HG02642 (cell line): ENCODE measurements at regions not wholly inside any gene's neighbourhood (a gene's known extent, or its start where the extent isn't known, plus 50 kb on each side); places are given as distances from the start of the nearest gene placed in this dataset.

ENCODE experiments used
- ATAC-seq: cut with Tn5 transposase; IDR thresholded peaks from one replicate; pipeline ENCODE4 v1.9.1; 2021; ENCODE audit warnings: mild to moderate bottlenecking; ENCODE audit not compliant: unreplicated experiment, poor library complexity

DNA sequence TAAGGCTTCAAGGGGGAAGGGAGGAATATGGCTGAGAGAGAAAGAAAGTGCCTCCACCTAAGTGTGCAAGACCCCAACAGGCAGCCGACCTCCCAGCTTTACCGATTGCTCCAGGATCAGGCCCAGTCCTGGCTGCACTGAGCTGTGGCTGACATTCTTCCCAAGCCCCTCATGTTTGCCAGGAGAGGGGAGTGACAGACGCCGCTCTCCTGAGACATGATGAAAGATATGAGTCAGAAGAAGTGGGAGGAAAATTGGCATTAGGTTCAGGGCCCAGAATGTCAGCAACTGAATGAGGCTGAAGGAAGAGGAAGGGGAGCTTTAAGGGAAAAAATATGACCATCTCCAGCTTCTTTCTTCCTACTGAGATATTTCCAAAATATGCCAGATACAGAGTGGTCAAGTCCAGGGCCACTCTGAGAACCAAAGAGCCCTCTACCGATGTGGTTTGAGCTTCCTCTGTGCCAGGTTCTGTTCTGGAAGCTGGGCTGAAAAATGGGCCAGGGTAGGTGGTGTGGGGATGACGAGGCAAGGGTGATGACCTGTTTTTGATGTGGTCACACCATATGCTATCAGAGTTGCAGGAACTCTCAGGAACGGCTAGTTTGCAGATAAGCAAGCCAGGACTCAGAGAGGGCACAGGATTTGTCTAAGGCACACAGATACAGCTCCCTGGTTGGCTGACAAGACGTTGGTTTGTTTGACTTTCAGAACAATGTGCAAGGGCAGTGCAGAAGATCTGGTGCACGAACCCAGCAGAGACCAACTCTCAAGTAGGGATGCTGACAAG, 176.7 kb downstream of the SOX9 start:
- no peak for ATAC-seq

DNA sequence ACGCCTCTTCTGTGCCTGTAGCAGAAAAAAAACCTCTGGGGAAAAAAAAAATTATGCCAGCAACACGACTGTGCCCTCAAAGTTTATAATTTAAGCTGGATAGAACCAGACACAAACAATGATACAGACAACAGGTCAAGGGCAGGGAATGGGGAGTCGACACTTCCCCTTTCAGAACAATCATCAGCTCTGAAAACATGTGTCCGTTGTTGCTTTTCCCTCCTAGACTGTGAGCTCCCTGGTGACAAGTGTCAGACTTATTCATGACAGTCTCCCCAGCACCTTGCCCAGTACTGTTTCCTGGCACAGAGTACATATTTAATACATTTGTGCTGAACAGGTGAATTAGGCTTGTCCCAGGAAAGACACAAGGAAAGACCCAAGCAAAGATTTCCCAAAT, 178.3 kb downstream of the SOX9 start:
- no peak for ATAC-seq

DNA sequence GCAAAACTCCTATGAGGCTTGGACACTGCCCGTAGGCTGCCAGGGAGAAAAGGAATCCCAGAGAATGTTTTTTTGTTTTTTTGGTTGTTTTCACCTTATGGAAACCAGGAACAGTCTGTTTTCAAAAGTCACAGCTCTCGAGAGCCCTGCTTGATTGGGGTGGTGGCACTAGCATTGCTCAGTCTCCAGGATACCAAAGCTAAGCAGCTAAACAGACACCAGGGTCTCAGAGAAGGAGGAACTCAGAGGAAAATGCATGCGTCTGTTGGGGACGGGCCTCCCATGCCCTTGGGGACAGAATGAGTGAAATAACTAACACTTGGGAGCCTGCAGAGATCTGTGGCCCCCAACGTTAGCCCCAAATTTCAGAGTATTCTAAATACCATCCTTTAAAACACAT, 178.8 kb downstream of the SOX9 start:
- no peak for ATAC-seq

DNA sequence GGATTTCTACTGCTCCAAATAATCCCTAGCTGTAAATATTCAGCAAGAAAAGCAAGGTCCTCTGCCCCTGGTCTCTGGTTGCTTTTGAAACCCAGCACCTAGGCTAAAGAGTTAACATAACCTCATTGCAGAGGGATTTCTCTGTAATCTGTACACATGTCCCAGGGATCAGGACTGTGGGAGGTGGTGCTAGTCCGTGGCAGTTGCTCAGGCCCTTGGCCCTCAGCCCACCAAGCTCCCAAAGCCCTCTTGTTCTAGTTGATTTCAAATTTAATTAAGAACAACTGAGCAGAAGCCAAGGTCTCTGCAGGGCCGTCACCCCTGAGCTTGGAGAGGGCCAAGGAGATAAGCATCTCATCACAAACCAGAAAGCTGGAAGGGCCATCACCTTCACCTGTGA, 181.1 kb downstream of the SOX9 start:
- no peak for ATAC-seq

DNA sequence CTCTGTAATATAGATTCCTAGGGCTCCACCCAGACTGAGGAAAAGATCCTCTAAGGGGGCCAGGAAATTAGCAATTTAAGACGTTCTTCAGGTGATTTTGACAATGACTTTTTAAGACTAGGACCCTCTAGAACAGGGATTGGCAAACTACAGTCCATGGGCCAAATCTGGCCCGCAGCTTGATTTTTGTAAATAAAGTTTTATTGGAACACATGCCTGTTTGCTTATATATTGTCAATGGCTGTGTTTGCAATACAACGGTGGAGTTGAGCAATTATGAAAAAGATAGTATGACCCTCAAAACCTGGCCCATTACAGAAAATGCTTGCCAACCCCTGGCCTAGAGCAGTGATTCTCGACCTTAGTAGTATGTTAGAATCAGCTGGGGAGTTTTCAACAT, 181.9 kb downstream of the SOX9 start:
- ATAC-seq, result no peak

DNA sequence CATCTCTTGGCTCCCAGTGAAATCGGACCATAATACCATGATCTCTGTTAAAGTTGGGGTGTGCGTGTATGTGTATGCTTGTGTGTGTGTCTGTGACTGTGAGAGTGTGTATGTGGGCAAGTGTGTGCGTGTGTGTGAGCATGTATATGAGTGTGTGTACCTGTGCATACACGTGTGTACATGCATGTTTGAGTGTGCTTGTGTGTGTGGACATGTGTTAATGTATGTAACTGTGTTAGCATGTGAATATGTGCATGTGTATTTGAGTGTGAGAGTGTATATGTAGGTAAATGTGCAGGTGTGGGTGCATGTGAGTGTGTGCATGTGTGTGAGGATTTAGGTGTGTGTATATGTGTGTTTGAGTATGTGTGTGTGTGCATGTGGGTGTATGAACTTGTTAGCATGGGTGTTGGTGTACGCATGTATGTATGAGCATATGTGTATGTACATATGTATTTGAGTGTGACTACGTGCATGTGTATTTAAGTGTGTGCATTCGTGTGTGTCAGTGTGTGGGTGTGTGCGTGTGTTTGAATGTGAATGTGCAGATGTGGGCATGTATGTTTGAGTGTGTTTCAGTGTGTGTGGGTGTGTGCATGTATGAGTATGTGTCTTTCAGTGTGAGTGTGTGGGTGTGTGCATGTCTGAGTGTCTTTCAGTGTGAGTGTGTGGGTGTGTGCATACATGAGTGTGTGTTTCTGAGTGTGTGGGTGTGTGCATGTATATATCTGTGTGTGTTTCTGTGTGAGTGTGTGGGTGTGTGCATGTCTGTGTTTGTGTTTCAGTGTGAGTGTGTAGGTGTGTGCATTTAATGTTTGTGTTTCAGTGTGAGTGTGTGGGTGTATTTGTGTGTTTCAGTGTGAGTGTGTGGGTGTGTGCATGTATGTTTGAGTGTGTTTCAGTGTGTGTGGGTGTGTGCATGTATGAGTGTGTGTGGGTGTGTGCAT, 183.2 kb downstream of the SOX9 start:
- ATAC-seq, result no peak

DNA sequence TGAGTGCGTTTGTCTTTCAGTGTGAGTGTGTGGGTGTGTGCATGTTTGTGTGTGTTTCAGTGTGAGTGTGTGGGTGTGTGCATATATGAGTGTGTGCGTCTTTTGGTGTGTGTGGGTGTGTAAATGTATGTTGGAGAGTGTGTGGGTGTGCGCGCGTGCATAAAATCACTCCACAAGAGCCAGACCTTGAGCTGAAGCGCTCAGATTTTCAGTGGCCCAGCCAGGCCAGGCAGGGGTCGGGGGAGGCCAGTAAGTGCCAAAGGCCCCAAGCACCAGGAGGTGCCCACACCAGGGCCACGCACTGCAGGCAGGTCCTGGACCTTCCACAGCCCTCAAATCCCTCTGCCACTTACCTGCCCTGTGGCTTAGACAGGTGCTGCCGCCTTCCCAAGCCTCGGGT, 184.0 kb downstream of the SOX9 start:
- no peak for ATAC-seq

DNA sequence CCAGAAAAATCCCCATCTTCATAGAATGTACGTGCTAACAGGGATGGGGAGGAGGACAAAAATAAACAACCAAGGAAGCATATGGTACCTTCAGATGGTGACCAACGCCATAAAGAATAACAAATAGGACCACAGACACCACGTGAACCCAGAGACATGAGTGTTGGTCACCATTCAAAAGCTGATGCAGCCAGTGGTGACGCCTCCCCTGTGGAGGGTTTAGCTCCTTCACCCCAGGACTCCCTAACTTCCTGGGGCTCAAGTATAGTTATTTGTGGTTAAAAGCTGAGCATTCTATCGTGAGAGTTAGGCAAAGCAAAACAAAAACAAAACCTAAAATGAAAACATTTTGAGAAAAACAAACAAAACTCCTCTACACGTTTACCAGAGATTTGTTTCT, 184.7 kb downstream of the SOX9 start:
- ATAC-seq, result no peak

DNA sequence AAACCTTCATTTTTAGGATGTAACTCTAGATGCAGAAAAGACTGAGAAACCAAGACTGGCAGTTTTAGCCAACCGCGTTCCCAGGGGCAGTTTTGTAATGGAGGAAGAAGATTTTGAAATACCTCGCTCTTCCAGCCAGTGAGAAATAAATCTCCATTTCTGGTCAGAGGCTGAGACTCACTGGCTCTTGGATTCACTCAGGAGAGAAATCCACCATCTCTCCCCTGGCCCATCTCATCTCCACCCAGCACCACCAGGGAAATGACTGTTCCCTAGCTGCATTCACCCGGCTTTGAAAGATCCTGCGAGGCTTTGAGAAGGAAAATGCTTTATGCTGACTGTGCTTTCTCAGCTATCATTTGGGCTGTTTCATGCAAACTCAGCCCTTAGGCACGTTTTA, 185.2 kb downstream of the SOX9 start:
- ATAC-seq, result no peak

DNA sequence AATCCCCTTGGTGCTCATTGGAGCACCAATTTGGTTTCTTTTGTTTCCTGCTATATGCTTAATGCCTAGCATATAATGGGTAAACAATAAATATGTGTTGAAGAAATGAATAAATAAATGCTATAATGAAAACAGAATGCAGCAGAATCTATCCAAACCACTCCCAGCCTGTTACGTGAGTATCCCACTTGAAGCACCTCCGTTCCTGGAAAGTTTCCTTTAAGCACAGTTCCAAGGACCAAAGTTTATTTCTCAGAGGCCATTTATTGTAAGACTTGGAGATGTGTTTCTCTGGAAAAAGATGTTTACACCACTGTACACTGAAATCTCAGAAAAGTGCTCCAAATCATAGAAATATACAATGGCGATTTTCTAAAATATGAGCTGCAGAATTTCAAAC, 187.0 kb downstream of the SOX9 start:
- ATAC-seq, result no peak

DNA sequence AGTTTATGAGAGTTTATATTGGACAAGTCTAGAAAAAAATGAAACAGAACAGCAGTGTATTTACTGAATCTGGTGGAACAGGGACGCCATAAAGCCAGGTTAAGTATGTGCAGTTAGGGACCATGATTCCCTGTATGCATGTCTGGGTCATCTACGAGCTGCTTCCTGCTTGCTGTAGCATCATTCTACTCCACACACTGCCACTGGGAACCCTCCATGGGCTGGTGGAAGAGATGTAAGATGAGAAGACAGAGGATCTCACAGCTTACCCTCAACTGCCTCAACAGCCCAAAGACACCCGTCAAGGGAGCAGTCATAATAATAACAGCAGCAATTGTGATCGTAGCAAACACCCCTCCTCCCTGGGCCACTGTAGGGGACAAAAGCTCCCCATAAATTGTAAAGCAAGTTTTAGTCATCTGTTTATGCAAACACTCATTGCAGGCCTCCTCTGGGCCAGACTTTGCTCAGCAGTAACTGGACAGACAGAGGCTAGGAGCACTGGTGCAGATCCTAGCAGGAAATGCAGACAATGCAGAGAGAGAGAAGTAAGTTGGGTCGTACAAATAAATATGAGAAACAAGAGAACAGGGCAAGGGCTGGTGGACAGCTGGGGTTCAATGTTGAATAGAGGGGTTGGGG, 188.0 kb downstream of the SOX9 start:
- no peak for ATAC-seq

DNA sequence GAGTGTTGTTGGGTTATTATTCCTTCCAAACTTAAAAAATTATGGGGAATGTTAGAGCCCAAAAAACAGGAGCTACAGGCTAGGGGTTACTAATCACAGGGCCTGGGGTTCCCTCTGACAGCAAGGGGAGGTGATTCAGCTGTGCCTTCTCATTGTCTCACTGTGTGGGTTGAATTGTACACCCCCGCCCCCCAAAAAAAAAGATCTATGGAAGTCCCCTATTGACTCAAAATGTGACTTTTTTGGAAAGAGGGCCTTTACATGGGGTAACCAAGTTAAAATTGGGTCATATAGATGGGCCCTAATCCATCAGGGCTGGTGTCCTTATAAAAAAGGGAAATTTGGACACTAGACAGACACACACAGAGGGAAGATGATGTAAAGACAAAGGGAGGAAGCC, 190.2 kb downstream of the SOX9 start:
- ATAC-seq, result peak; percentile 41

DNA sequence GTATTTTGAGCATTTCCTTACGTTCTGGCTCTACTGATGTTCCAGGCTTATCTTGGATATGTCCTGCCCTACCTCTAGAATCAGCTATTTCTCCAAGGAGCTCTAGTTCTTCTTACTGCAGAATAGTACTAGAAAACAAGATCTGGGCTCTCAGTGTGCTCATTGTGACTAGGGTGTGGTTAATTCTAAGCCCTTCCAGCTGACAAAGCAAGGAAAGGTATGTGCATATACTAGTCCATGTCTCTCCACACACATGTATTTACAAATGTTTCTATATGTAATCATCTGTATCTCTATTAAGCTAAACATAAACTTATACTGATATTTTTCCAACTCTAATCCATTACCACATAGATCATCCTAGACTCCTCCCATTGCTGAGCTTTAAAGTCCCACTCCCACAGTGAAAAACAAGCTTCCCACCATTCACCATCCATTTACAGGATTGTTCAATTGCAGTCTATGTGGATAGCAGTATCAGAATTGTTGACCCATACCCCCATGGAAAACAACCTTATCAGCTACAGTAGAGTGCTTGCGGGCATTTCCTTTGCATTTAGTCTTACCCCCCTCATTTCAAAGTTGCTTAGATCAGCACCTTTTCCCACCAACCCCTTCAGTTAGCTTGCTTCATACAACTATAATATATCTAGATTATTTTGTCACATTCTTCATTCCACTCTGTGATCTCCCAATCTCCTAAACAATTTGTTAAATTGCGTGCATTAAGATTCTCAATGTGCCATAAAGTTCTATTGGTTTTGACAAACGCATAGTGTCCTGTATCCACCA, 194.5 kb downstream of the SOX9 start:
- no peak for ATAC-seq

DNA sequence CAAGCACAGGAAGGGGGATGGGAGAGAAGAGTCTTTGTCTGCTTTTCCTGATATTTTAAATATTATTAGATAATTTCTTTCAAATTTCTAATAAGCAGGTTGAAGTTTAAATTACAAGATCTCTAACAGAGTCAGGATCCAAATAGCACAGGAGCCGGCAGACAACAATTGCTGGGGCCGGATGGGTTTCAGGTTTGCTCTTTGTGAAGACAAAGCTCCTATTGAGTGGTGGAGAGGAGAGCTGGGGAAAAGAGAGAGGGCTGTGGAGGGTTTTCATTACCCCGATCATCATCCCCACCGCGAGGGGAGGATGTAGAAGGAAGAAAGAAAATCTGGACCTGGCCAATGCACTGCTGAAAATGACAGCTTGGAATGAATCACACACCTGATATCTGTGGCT, 197.3 kb downstream of the SOX9 start:
- no peak for ATAC-seq

DNA sequence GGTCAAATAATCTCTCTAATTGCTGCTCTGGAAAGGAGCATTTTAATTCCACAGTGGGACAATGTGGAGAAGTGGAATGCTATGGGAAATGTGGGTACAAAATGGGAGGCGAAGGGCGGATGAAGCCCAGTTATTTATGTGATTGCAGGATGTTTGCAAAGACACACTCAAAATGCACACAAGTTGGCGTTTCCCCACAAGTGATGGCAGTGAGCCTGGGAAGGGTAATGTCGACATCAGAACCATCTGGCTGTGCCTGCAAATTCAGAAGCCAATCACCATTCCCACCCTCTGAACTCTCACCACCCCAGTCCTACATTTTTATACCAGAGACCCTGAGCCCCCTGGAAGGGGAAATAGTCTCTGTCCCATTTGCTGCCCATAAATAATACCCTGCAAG, 201.1 kb downstream of the SOX9 start:
- no peak for ATAC-seq

DNA sequence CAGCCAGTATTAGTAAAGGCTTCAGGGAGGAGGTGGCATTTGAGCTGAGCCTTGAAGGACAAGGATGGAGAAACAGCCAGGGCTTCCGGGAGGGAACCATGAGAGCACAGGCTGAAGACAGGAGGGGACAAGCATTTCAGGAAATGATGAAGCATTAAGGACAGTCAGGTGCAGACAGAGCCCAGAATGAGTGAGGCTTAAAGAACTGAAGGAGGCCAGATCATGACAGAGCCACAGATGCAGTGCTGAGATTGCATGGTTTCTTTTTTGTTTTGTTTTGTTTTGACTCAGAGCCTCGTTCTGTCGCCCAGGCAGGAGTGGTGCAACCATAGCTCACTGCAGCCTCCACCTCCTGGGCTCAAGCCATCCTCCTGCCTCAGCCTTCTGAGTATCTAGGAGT, 211.5 kb downstream of the SOX9 start:
- ATAC-seq, result peak; percentile 73

DNA sequence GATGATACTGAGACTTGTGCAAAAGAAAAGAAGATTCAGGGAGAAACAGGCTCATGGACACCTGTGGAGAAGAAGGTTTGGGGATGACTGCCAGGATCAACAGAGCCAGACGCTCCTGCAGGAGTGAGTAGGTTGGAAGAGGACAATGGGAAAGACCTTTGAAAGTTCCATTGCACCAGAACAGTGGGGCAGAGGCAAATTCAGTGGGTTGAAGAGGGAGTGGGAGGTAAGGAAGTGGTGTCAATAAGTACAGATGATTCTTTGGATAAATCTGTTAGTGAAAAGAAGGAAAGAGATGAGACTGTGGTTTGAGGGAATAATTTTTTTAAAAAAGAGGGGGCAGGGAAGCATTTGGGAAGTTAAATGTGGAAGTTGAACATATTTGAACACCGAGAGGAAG, 212.8 kb downstream of the SOX9 start:
- ATAC-seq, result no peak

DNA sequence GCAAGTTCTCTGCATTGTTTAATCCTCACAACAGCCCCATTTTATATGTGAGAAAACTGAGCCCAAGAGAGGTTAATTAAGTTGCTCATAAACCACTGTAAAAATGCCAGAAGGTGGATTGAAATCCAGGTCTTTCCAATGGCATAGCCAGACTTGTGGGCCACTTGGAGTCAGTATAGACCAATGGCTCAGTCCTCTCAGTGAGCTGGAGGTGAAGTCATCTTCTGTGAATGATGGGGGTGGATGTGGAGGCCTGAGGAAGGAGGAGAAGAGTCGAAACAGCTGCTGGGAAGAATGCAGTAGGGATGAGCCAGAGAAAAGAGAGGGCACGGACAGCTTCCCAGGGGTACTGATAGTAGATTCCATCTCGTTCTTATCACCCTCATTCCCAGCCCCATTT, 213.4 kb downstream of the SOX9 start:
- no peak for ATAC-seq

DNA sequence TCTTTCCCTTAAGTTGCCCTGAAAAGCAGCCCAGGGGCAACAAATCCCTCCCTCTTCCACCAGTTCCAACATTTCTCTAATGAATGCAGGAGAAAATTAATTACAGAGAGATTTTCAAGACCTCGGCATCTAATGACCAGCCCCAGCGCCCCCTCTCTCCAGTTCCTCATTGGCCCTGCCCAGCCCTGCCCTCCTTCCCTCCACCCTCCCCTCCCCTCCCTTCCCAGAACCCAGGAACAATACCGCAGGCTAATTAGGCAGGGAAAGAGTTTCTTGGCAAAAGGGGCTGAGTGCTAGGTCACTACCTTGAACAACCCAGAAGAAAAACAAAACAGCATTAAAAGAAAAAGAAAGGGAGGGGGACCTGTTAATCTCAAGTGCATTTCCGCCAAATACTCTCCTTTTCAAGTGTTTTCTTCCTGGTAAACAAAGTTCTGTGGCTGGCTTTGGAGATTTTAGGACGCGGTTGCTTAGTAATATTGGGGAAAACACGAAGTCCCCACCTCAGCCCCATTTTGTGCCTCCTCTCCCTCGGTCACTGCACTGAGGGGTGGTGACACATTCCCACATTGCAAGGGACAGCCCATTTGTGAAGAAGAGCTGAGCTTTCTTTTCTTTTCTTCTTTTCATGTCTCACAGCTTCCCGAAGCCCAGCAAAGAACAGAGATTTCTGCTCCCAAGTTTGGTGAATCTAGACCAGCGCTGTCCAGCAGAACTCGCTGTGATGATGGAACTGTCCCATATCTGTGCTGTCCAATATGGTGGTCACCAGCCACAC, 215.4 kb downstream of the SOX9 start:
- ATAC-seq, result no peak

DNA sequence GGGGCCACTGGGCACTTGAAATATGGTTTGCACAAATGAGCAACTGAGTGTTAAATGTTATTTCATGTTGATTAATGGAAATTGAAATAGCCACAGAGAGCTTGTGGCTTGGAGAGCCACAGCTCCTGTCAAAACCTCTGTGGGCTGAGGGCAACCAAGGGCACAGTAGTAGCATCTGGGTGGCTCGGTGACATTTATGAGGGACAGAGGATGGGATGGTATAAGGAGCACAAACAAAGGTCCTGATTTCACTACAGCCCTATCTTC, 215.9 kb downstream of the SOX9 start:
- no peak for ATAC-seq
